Natural killer cell (primary cell): ENCODE measurements at regions not wholly inside any gene's neighbourhood (a gene's known extent, or its start where the extent isn't known, plus 50 kb on each side); places are given as distances from the start of the nearest gene placed in this dataset.

Experiments used
- ATAC-seq, 3 donors: fragments of 150-1000 bp in 2 of 3; fragments of 200-7000 bp in 1 of 3; cut with Tn5 transposase; 1 replicate in 1 of 3; 2 replicates in 2 of 3; pipeline ENCODE4 v1.10.0; 2021; ENCODE audit warnings: mild to moderate bottlenecking in 2 of 3, moderate library complexity in 2 of 3
- DNase-seq, 2 donors: peaks; one replicate each; pipeline versions ENCODE4 v3.0.0 to v3.0.0-alpha.2; 2013 to 2021; ENCODE audit warnings: mixed read lengths in 1 of 2
- H3K27ac ChIP-seq: one replicate; pipeline ENCODE4 v1.5.1; 2013; ENCODE audit warnings: mild to moderate bottlenecking, low read length
- H3K27me3 ChIP-seq: one replicate; pipeline ENCODE4 v1.6.1; 2013; ENCODE audit warnings: low read length; ENCODE audit not compliant: control insufficient read depth, insufficient read depth
- H3K36me3 ChIP-seq: one replicate; pipeline ENCODE4 v1.6.1; 2013; ENCODE audit warnings: low read length; ENCODE audit not compliant: control insufficient read depth, insufficient read depth
- H3K4me1 ChIP-seq: one replicate; pipeline ENCODE4 v1.6.1; 2013; ENCODE audit warnings: low read length; ENCODE audit not compliant: control insufficient read depth, insufficient read depth
- H3K4me3 ChIP-seq: one replicate; pipeline ENCODE4 v1.5.1; 2013; ENCODE audit warnings: low read length
- H3K9me3 ChIP-seq: one replicate; pipeline ENCODE4 v1.6.1; 2013; ENCODE audit warnings: low read length; ENCODE audit not compliant: control insufficient read depth, insufficient read depth
- H3K27ac Mint-ChIP-seq, 2 donors: one replicate each; pipeline ENCODE4 v1.8.0; 2022; ENCODE audit warnings: mild to moderate bottlenecking in 2 of 2, mixed read lengths in 2 of 2, moderate library complexity in 1 of 2
- H3K27me3 Mint-ChIP-seq, 2 donors: one replicate each; pipeline ENCODE4 v1.8.0; 2022; ENCODE audit warnings: low read depth in 2 of 2, mixed read lengths in 2 of 2
- H3K36me3 Mint-ChIP-seq: one replicate; pipeline ENCODE4 v1.8.0; 2022; ENCODE audit warnings: mixed read lengths
- H3K4me1 Mint-ChIP-seq, 2 donors: one replicate each; pipeline ENCODE4 v1.8.0; 2022; ENCODE audit warnings: mixed read lengths in 2 of 2
- H3K4me3 Mint-ChIP-seq: one replicate; pipeline ENCODE4 v1.8.0; 2022; ENCODE audit warnings: mild to moderate bottlenecking, moderate library complexity, mixed read lengths
- H3K9me3 Mint-ChIP-seq, 2 donors: one replicate each; pipeline ENCODE4 v1.8.0; 2022; ENCODE audit warnings: mixed read lengths in 2 of 2
- WGBS: methylation state at CpG from one replicate; pipeline ENCODE4 v1.1.7; 2013; ENCODE audit warnings: missing lambda C conversion rate; ENCODE audit not compliant: insufficient coverage; 5-methylcytosine and 5-hydroxymethylcytosine counted together
- intact Hi-C: fragments of 100-400 bp; cut with micrococcal nuclease; formaldehyde crosslinking; loops from one replicate; pipeline ENCODE4 v1.14.2; 2022
- TF ChIP-seq, protein P1 (sequence below): fragments of 200-600 bp; IDR thresholded peaks from one replicate; pipeline ENCODE4 v1.8.0; 2022; ENCODE audit warnings: antibody characterized with exemption

DNA sequence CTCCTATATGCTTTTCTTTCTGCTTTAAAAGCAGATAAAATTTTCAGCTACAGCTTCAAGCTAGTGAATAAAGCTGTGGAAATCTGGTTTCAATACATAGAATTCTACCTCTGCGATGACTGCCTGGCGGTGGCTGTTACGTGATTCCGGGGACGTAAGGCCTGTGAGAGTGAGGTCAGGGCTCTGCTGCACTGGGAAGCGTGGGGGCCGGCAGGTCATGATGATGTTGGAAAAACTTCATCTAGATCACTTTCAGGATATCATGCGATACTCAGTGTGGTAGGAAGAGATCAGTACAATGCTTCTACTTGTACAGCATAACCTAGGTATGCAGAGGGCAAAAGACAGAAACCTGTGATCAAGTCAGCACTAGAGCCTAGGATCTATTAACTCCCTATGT, 546.8 kb upstream of the B3GAT1 start:
- TF ChIP-seq, protein P1, sequence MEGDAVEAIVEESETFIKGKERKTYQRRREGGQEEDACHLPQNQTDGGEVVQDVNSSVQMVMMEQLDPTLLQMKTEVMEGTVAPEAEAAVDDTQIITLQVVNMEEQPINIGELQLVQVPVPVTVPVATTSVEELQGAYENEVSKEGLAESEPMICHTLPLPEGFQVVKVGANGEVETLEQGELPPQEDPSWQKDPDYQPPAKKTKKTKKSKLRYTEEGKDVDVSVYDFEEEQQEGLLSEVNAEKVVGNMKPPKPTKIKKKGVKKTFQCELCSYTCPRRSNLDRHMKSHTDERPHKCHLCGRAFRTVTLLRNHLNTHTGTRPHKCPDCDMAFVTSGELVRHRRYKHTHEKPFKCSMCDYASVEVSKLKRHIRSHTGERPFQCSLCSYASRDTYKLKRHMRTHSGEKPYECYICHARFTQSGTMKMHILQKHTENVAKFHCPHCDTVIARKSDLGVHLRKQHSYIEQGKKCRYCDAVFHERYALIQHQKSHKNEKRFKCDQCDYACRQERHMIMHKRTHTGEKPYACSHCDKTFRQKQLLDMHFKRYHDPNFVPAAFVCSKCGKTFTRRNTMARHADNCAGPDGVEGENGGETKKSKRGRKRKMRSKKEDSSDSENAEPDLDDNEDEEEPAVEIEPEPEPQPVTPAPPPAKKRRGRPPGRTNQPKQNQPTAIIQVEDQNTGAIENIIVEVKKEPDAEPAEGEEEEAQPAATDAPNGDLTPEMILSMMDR, result no peak
- Histone ChIP-seq H3K36me3 (no peaks in the 10 kb centered on the region), H3K4me3 (no peak overlapping the region), H3K4me1 (no peaks in the 10 kb centered on the region), H3K27ac (no peak overlapping the region), H3K9me3 (no peaks in the 10 kb centered on the region), H3K27me3 (no peaks in the 10 kb centered on the region)
- H3K36me3 Mint-ChIP-seq, result no peaks in the 10 kb centered on the region
- no peak overlapping the region for H3K27ac Mint-ChIP-seq
- DNase-seq (no peak), ATAC-seq (no peak)
- no peak overlapping the region for H3K4me3 Mint-ChIP-seq
- intact Hi-C loops, result no loop called here
- WGBS, result 95% methylated on average over 8 of the region's 8 CpGs
- no peaks in the 10 kb centered on the region for H3K9me3 Mint-ChIP-seq
- peaks cover 0 to 11% of the 10 kb centered on the region in 2 donors for H3K27me3 Mint-ChIP-seq
- no peaks in the 10 kb centered on the region for H3K4me1 Mint-ChIP-seq

DNA sequence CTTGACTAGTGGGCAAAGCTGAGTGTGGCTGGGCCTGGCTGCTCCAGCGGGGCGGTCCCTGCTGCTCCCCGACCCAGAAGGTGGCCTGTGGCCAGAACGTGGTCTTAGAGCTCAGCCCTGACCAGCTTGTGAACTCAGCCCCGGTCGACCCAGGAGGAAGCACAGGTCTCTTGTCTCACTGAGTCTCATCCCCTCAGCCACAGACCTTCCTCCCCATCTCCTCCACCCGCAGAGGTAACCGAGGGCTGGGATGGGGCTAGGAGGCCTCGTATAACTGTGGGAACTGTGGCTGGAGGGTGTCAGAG, 546.2 kb upstream of the B3GAT1 start:
- H3K9me3 ChIP-seq, result no peaks in the 10 kb centered on the region
- Mint-ChIP-seq H3K27ac (no peak overlapping the region), H3K4me3 (no peak overlapping the region), H3K9me3 (no peaks in the 10 kb centered on the region), H3K27me3 (peaks cover 0 to 9% of the 10 kb centered on the region in 2 donors), H3K36me3 (no peaks in the 10 kb centered on the region), H3K4me1 (no peaks in the 10 kb centered on the region)
- no peak for DNase-seq
- no peak for ATAC-seq
- H3K4me1 ChIP-seq, result no peaks in the 10 kb centered on the region
- no peak overlapping the region for H3K27ac ChIP-seq
- WGBS, result 81% methylated on average over 8 of the region's 9 CpGs
- intact Hi-C loops, result no loop called here
- no peaks in the 10 kb centered on the region for H3K27me3 ChIP-seq
- no peaks in the 10 kb centered on the region for H3K36me3 ChIP-seq
- TF ChIP-seq, protein P1, result no peak
- H3K4me3 ChIP-seq, result no peak overlapping the region

GRCh38 chr11:134957540-134958335, 545.7 kb upstream of the B3GAT1 start:
- Histone ChIP-seq H3K9me3 (no peaks in the 10 kb centered on the region), H3K36me3 (no peaks in the 10 kb centered on the region), H3K27ac (no peak overlapping the region), H3K4me3 (no peak overlapping the region), H3K4me1 (no peaks in the 10 kb centered on the region), H3K27me3 (no peaks in the 10 kb centered on the region)
- Mint-ChIP-seq H3K27me3 (peaks cover 0 to 9% of the 10 kb centered on the region in 2 donors), H3K36me3 (no peaks in the 10 kb centered on the region), H3K9me3 (no peaks in the 10 kb centered on the region), H3K4me1 (no peaks in the 10 kb centered on the region), H3K4me3 (no peak overlapping the region), H3K27ac (no peak overlapping the region)
- intact Hi-C loops, result no loop called here
- no peak for ATAC-seq
- DNase-seq, result no peak
- 82% methylated on average over 17 of the region's 17 CpGs for whole genome bisulfite sequencing
- TF ChIP-seq, protein P1, result no peak
